ENCODE measurements at regions not wholly inside any gene's neighbourhood (a gene's known extent, or its start where the extent isn't known, plus 50 kb on each side); places are given as distances from the start of the nearest gene placed in this dataset.

DNA sequence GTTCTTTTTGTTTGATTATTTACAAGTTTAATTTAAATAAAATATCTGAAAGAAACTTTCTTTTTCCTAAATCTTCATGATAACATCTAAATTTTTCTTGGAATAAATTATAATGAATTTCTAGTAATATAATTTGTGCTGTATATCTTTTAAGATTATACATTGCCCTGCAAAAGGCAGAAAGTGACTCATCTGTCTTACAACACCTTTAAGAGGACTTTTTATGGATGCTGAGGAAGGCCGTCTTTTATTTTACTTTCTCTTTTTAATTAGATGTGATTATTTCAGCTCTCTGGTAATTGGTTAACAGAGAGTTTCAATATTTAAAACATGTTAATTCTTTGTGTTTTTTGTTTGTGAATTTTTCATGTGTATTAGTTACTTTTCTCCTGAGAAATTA is 598.4 kb downstream of the RPL10L start:
- Histone ChIP-seq H3K4me1 (ENCODE audit: insufficient read depth, low read length) (0 out of 2 replicates have a peak, but pooled peaks cover 4% of the 10 kb centered on the region), H3K9ac (ENCODE audit: low read depth, low read length) (no peak overlapping the region), H3K36me3 (ENCODE audit: insufficient read depth, low read length) (no peaks in the 10 kb centered on the region), H3K9me3 (ENCODE audit: control insufficient read depth, insufficient read depth, low read length) (no peaks in the 10 kb centered on the region)

DNA sequence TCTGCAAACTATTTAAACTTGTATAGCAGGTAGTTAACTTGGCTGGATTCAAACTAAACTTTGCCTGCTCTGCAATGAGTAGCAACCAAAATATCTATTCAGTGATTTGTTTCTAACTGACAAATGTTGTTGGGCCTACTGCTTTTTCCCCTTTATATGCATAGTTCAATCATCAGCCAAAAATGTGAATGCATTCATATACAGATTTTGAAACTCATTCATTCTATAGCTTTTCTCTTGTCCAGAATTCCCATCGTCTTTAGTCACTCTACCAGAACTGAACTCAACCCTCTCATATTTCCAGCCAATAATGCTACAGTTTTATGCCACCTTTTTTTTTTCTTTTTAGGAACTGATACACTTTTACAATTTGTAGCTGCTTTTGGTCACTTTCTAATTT is 599.8 kb downstream of the RPL10L start:
- Histone ChIP-seq H3K9me3 (ENCODE audit: control insufficient read depth, insufficient read depth, low read length) (no peaks in the 10 kb centered on the region), H3K36me3 (ENCODE audit: insufficient read depth, low read length) (no peaks in the 10 kb centered on the region), H3K9ac (ENCODE audit: low read depth, low read length) (no peak overlapping the region), H3K4me1 (ENCODE audit: insufficient read depth, low read length) (0 out of 2 replicates have a peak, but pooled peaks cover 4% of the 10 kb centered on the region)

DNA sequence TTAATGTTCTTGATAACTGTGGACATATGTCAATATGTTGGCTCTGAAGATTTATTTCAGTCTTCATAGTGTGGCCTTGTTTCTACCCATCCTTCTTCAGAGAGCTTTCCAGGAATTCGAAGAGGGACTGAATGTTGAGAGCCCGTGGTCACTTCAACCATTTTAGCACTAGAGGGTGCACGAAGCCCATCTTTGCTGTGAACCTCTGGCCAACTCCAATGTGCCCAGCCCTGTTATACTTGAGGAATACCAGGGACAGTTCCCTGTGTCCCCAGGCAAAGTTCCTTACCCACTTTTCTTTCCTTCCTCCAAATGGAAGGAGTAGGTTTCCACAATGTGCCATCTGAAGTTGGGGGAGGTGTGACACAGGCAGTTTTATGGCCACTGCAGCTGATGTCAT is 603.5 kb downstream of the RPL10L start:
- Histone ChIP-seq H3K9me3 (ENCODE audit: control insufficient read depth, insufficient read depth, low read length) (no peaks in the 10 kb centered on the region), H3K4me1 (ENCODE audit: insufficient read depth, low read length) (0 out of 2 replicates have a peak, but pooled peaks cover 4% of the 10 kb centered on the region), H3K9ac (ENCODE audit: low read depth, low read length) (no peak overlapping the region), H3K36me3 (ENCODE audit: insufficient read depth, low read length) (no peaks in the 10 kb centered on the region)

DNA sequence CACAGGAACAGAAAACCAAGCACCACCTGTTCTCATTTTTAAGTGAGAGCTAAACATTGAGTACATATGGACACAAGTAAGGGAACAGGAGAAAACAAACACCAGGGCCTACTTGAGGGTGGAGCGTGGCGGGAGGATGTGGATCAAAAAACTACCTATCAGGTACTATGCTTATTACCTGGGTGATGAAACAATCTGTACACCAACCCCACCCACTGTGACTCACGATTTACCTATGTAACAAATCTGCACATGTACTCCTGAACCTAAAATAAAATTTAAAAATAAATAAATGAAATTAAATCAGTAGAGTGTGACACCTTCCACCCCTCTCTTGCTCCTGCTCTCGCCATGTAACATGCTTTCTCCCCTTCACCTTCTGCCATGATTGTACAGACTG is 615.5 kb downstream of the RPL10L start:
- no peaks in the 10 kb centered on the region for H3K36me3 ChIP-seq (ENCODE audit: insufficient read depth, low read length)
- no peak overlapping the region for H3K9ac ChIP-seq (ENCODE audit: low read depth, low read length)
- H3K4me1 ChIP-seq (ENCODE audit: insufficient read depth, low read length): peaks cover 4% of the 10 kb centered on the region; the same call in 1 of the 2 replicates
- no peaks in the 10 kb centered on the region for H3K9me3 ChIP-seq (ENCODE audit: control insufficient read depth, insufficient read depth, low read length)

DNA sequence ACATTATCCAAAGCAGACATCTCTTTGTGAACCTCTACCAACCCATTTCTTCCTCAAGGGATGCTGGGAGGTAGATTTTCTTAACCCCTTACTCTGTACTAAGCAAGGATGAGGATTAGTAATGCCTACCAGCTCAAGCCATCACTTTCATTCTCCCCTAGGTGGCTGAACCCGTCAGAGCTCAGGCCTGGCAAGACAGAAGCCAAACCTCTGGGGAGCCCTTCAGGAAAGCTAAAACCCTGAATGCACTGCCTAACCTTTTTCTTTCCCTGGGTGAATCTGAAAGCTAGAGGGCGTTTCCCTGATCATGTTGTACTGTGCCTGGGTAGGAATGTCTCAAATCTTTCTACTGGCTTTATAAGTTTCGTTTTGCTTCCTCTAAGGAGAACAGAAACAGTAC is 617.3 kb downstream of the RPL10L start:
- Histone ChIP-seq H3K36me3 (ENCODE audit: insufficient read depth, low read length) (no peaks in the 10 kb centered on the region), H3K4me1 (ENCODE audit: insufficient read depth, low read length) (no peaks in the 10 kb centered on the region), H3K9ac (ENCODE audit: low read depth, low read length) (no peak overlapping the region), H3K9me3 (ENCODE audit: control insufficient read depth, insufficient read depth, low read length) (no peaks in the 10 kb centered on the region)

DNA sequence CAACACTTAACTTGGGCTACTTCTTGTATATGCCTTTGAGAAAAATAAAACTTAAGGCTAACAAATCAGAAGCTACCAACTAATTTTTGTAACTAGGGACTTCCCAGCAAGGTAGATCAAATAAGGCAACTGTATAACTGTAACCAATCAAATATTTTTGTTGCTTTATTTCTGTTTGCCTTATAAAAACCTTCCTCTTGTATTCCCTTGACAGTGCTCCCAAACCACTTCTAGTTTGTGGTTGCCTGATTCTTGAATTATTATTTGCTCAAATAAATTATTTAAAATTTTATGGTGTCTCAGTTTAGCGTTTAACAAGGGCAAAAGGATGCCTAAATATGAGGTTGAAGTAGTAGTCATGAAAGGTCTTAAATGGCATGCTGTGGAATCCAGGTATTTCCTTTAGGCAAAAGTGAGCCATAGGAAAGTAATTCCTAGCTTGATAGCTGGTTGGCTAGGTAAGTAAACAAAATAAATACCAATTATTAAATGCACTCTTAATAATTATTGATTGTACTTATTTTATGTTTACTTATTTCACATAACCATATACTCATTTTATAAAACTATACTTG is 632.6 kb downstream of the RPL10L start:
- Histone ChIP-seq H3K4me1 (ENCODE audit: insufficient read depth, low read length) (peaks cover 15% of the 10 kb centered on the region), H3K9ac (ENCODE audit: low read depth, low read length) (no peak overlapping the region), H3K9me3 (ENCODE audit: control insufficient read depth, insufficient read depth, low read length) (no peaks in the 10 kb centered on the region; the same call in 1 of the 2 replicates), H3K36me3 (ENCODE audit: insufficient read depth, low read length) (no peaks in the 10 kb centered on the region)

DNA sequence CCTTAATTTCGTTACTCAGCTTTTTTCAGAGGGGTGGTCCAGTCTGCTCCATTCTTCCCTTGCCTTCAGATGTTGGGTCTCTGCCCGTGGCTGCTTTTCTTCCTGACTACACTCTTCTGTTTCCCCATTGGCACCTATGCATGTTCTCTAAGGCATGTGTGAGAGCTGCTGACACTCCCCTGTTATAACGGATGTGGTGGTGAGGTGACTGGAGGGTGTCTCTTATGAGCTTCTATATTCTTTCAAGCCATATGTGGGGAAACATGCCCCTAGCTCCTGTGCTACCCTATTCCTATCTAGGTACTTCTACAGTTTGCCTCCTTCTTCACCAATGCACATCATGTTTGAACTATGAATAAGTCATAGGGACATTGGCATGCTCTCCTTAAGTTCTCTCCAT is 643.2 kb downstream of the RPL10L start:
- Histone ChIP-seq H3K9me3 (ENCODE audit: control insufficient read depth, insufficient read depth, low read length) (no peaks in the 10 kb centered on the region; the same call in 1 of the 2 replicates), H3K9ac (ENCODE audit: low read depth, low read length) (no peak overlapping the region), H3K4me1 (ENCODE audit: insufficient read depth, low read length) (no peaks in the 10 kb centered on the region)

DNA sequence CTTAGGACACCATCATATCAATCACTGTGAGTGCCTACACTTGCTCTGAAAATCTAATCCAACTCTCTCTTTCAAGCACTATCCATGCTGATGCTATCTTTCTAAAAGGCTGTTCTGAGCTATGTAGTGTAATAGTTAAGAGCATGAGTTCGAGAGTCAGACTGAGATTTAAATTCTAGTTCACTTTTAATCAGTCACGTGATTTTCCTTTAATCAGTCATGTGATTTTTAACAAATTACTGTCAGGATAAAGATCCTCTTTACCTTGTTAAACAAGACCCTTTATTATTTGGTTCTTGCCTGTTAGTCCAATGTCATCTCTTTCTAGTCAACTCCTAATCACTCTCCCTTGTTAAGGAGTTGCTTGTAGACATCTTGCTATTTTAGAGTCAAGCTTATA is 653.0 kb downstream of the RPL10L start:
- Histone ChIP-seq H3K9me3 (ENCODE audit: control insufficient read depth, insufficient read depth, low read length) (no peaks in the 10 kb centered on the region), H3K4me1 (ENCODE audit: insufficient read depth, low read length) (no peaks in the 10 kb centered on the region), H3K9ac (ENCODE audit: low read depth, low read length) (no peak overlapping the region), H3K36me3 (ENCODE audit: insufficient read depth, low read length) (no peaks in the 10 kb centered on the region)

More for the DNA sequence above, 643.2 kb downstream of the RPL10L start:
- H3K36me3 ChIP-seq (ENCODE audit: insufficient read depth, low read length): no peaks in the 10 kb centered on the region

DNA sequence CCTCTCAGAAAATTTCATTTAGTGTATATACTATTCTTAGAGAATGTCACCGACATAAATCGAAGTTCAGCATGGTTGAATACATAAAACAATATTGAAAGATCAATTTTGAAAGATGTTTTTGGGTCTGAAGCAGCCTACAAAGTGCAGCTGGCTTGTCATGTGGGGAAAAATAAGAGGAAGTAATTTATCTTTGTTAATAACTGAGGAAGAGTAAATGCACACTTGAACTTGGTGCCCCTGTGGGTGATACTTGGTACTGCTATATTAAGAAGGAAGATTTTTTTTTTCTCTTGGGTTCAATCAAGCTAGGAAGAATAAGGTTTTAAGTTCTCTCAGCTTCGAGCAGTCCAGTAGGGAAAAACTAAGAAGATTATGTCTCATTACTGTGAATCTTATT is 661.3 kb downstream of the RPL10L start:
- no peaks in the 10 kb centered on the region for H3K4me1 ChIP-seq (ENCODE audit: insufficient read depth, low read length)
- H3K9ac ChIP-seq (ENCODE audit: low read depth, low read length): no peak overlapping the region
- no peaks in the 10 kb centered on the region for H3K9me3 ChIP-seq (ENCODE audit: control insufficient read depth, insufficient read depth, low read length)
- H3K36me3 ChIP-seq (ENCODE audit: insufficient read depth, low read length): no peaks in the 10 kb centered on the region

DNA sequence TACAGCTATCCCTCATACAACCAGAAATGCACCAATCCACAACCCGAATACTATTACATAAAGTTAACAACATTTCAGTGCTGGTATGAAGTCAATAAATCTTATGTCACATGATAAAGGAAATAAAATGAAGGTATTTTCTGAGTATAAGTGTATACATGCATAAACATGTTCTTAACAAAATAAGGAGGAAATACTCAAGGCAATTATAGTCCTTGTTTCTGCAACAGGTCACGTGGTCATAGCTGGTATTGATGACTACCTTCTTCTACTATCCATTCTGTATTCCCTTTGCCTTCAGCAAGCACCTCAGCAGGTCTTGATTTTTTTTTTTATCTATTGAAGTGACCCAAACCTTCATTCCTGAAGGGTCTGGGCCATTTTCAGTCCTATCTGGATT is 675.6 kb downstream of the RPL10L start:
- Histone ChIP-seq H3K9ac (ENCODE audit: low read depth, low read length) (no peak overlapping the region), H3K36me3 (ENCODE audit: insufficient read depth, low read length) (no peaks in the 10 kb centered on the region), H3K9me3 (ENCODE audit: control insufficient read depth, insufficient read depth, low read length) (no peaks in the 10 kb centered on the region)

DNA sequence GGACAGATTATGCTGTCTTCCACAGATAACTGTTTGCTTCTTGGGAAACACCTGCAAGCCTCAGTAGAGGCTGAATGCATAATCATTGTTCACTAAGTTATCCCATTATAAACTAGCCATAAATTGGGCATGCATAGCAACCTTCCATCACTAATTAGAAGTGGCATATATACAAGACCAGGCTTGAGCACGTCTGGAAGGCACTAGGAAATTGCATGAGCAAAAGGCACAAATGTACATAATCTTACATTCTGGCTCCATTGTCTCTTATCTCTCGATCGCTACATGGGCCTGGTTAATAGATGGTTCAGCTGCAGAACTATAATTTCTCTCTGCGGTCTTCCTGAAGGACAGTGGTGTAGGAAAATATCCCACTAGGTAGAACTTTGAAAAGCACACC is 679.2 kb downstream of the RPL10L start:
- no peaks in the 10 kb centered on the region for H3K4me1 ChIP-seq (ENCODE audit: insufficient read depth, low read length)
- no peak overlapping the region for H3K9ac ChIP-seq (ENCODE audit: low read depth, low read length)
- H3K9me3 ChIP-seq (ENCODE audit: control insufficient read depth, insufficient read depth, low read length): no peaks in the 10 kb centered on the region
- no peaks in the 10 kb centered on the region for H3K36me3 ChIP-seq (ENCODE audit: insufficient read depth, low read length)

More for the DNA sequence above, 675.6 kb downstream of the RPL10L start:
- H3K4me1 ChIP-seq (ENCODE audit: insufficient read depth, low read length): no peaks in the 10 kb centered on the region

DNA sequence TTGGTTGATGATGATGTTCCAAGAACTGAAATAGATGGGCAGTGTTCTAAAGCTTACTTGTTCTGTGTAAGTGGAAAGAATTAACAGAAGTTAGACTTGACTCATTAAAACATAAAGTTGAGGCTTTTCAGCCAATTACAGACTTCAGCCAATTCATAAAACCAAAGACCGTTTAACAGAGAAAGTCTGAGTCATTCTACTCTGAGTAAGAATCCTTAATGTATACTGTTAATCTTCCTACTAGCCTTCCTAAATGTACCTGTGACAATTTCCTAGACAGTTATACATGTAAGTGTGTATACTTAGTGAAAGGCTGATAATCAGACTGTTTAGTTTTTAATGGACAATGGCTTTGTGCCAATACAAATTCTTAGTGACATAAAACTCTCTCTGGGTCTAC is 681.0 kb downstream of the RPL10L start:
- Histone ChIP-seq H3K36me3 (ENCODE audit: insufficient read depth, low read length) (no peaks in the 10 kb centered on the region), H3K9ac (ENCODE audit: low read depth, low read length) (no peak overlapping the region; the same call in 1 of the 2 replicates), H3K4me1 (ENCODE audit: insufficient read depth, low read length) (no peaks in the 10 kb centered on the region), H3K9me3 (ENCODE audit: control insufficient read depth, insufficient read depth, low read length) (no peaks in the 10 kb centered on the region)

DNA sequence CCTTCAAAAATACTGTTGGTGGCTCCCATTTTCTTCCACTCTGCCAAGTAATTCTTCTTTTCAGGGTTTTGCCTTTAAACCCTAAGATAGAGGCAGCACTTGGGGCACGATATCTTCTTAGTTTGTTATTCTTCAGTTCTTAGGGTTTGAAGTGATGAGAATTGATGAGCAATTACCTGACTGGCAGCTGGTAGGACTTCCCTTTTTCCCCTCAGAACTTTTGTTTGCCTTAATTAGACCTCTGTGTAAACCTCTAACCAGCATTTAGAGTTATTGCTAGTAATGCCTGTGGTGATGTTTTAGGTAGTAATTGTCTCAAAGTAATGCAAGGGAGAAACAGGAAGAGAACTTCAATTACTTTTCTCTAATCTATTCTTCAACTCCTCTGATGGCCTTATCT is 683.5 kb downstream of the RPL10L start:
- H3K9me3 ChIP-seq (ENCODE audit: control insufficient read depth, insufficient read depth, low read length): no peaks in the 10 kb centered on the region
- no peak overlapping the region for H3K9ac ChIP-seq (ENCODE audit: low read depth, low read length)
- no peaks in the 10 kb centered on the region for H3K4me1 ChIP-seq (ENCODE audit: insufficient read depth, low read length)
- no peaks in the 10 kb centered on the region for H3K36me3 ChIP-seq (ENCODE audit: insufficient read depth, low read length)

DNA sequence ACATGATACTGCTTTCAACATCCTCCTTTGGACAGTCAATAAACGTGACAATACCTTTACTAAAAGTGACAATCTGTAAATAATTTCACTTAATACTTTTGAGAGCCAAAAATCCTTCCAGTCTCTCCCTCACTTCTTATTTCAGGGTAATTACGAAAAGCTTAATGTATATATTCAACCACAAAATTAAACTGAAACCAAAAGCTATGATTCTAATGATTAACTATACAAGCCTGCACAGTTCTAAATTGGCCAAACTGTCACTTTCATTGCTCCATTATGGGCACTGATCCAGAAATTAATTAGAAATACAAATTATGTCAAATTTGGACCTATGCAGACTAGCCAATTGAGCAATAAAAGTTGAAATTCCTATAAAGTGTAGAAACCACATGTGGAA is 696.5 kb upstream of the MIS18BP1 start:
- Histone ChIP-seq H3K9me3 (ENCODE audit: control insufficient read depth, insufficient read depth, low read length) (no peaks in the 10 kb centered on the region), H3K36me3 (ENCODE audit: insufficient read depth, low read length) (no peaks in the 10 kb centered on the region), H3K9ac (ENCODE audit: low read depth, low read length) (no peak overlapping the region), H3K4me1 (ENCODE audit: insufficient read depth, low read length) (no peaks in the 10 kb centered on the region)

DNA sequence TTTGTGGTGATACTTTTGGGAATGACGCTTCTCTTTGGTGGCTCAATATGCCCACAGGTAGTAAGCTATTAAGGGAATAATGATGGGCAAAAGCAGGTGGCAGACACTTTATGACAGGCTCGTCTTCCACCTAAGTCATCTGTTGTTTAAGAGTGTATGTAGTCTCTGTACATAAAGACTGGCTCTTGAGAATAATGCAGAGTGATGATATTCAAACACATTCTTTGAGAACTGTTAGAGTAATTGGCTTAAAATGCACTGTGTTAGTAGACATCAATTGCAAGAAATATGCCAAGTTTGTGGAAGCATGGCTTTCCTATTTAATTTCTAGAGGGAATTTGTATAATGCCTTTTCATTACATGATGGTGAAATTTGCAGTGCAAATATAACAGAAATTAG is 694.8 kb upstream of the MIS18BP1 start:
- Histone ChIP-seq H3K9me3 (ENCODE audit: control insufficient read depth, insufficient read depth, low read length) (no peaks in the 10 kb centered on the region), H3K4me1 (ENCODE audit: insufficient read depth, low read length) (no peaks in the 10 kb centered on the region), H3K9ac (ENCODE audit: low read depth, low read length) (no peak overlapping the region), H3K36me3 (ENCODE audit: insufficient read depth, low read length) (no peaks in the 10 kb centered on the region)

DNA sequence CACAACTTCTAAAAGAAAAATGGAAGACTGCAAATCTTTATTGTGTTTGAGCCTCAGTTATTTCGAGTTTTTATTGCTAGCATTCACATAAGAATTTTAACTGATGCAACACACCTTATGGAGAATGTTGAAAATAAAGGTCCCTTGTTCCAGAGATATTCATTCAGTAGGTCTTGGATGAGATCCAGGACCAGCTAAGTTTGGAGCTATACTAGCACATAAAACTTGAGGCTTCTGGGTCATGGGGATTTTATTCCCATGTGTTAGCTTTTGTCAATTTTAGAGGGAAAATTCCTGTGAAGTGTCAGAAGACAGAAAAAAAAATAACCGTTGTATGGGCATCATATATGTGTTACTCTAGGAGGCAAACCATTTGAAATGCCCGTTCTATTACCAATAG is 693.2 kb upstream of the MIS18BP1 start:
- Histone ChIP-seq H3K36me3 (ENCODE audit: insufficient read depth, low read length) (no peaks in the 10 kb centered on the region), H3K9ac (ENCODE audit: low read depth, low read length) (no peak overlapping the region), H3K9me3 (ENCODE audit: control insufficient read depth, insufficient read depth, low read length) (no peaks in the 10 kb centered on the region), H3K4me1 (ENCODE audit: insufficient read depth, low read length) (no peaks in the 10 kb centered on the region)
